ENCODE measurements at regions not wholly inside any gene's neighbourhood (a gene's known extent, or its start where the extent isn't known, plus 50 kb on each side); places are given as distances from the start of the nearest gene placed in this dataset.

- TF ChIP-seq CTCF (tag by site-specific recombination; IDR thresholded peaks at IDR 0.05), result no peak
- no peak for TF ChIP-seq ZFP3 (tag by site-specific recombination; IDR thresholded peaks at IDR 0.05; ENCODE audit: low read depth)
- TF ChIP-seq, protein P1, sequence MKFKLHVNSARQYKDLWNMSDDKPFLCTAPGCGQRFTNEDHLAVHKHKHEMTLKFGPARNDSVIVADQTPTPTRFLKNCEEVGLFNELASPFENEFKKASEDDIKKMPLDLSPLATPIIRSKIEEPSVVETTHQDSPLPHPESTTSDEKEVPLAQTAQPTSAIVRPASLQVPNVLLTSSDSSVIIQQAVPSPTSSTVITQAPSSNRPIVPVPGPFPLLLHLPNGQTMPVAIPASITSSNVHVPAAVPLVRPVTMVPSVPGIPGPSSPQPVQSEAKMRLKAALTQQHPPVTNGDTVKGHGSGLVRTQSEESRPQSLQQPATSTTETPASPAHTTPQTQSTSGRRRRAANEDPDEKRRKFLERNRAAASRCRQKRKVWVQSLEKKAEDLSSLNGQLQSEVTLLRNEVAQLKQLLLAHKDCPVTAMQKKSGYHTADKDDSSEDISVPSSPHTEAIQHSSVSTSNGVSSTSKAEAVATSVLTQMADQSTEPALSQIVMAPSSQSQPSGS (tag by site-specific recombination; IDR thresholded peaks at IDR 0.05; ENCODE audit: low read depth), result no peak
- no peak for TF ChIP-seq SETDB1 (IDR thresholded peaks at IDR 0.05; ENCODE audit: insufficient read length, low read length)
- TF ChIP-seq TCF7L2 (IDR thresholded peaks at IDR 0.05; ENCODE audit: borderline replicate concordance, low read depth, low read length), result no peak
- no peak for TF ChIP-seq SP2 (tag by site-specific recombination; IDR thresholded peaks at IDR 0.05)
- no peak for TF ChIP-seq GFI1B (tag by site-specific recombination; IDR thresholded peaks at IDR 0.05)
- no peak for TF ChIP-seq ZNF146 (tag by site-specific recombination; IDR thresholded peaks at IDR 0.05)
- TF ChIP-seq ZNF26 (tag by site-specific recombination; IDR thresholded peaks at IDR 0.05), result no peak
- no peak for TF ChIP-seq PRDM1 (tag by site-specific recombination; IDR thresholded peaks at IDR 0.05)
- TF ChIP-seq ZNF10 (tag by site-specific recombination; IDR thresholded peaks at IDR 0.05), result no peak
- no peak for TF ChIP-seq ZNF423 (tag by site-specific recombination; IDR thresholded peaks at IDR 0.05)
- TF ChIP-seq ZNF501 (tag by site-specific recombination; IDR thresholded peaks at IDR 0.05), result no peak
Measured at GRCh38 chr18:33835419-33835818, 257.4 kb downstream of the ASXL3 start.

Measured in HEK293 (cell line).